ENCODE measurements at regions not wholly inside any gene's neighbourhood (a gene's known extent, or its start where the extent isn't known, plus 50 kb on each side); places are given as distances from the start of the nearest gene placed in this dataset.

DNA sequence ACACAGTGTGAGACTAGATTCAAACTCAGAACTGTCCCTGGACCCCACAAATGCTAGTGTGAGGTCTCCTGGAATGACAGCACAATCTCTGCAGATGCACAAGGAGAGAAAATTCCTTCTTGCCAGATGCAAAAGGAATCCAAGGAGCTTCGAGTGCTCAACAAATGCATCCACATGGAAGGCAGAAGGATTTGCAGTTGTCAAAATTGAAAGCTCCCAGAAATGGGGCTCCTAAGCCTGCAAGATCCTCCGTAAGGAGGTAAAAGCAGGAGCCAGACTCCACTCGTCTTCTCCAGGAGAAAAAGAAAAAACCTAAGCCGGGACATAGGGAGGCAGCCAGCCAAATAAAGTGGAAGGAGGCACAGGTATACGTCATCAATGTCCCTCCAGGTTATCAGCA, 355.0 kb upstream of the KLHL29 start:
- no peaks in the 10 kb centered on the region for H3K4me1 ChIP-seq
- H3K36me3 ChIP-seq = no peaks in the 10 kb centered on the region
- H3K27me3 ChIP-seq = peaks cover 0 to 12% of the 10 kb centered on the region in 2 donors
- H3K4me3 ChIP-seq = no peak overlapping the region
- no peaks in the 10 kb centered on the region for H3K9me3 ChIP-seq
- no peak overlapping the region for H3K27ac ChIP-seq
- DNase-seq (no peak), ATAC-seq (no peak)
- intact Hi-C loops (cut with DNase I) = no loop called here
- TF ChIP-seq CTCF (IDR thresholded peaks at IDR 0.05) = no peak

- no peaks in the 10 kb centered on the region for H3K27me3 ChIP-seq
Measured at GRCh38 chr2:23034996-23035395, 350.0 kb upstream of the KLHL29 start.

GRCh38 chr2:23036629-23037028, 348.4 kb upstream of the KLHL29 start:
- Histone ChIP-seq H3K4me3 (no peak overlapping the region), H3K27ac (no peak overlapping the region), H3K9me3 (no peaks in the 10 kb centered on the region), H3K4me1 (no peaks in the 10 kb centered on the region), H3K36me3 (no peaks in the 10 kb centered on the region), H3K27me3 (no peaks in the 10 kb centered on the region)
- intact Hi-C loops (cut with DNase I) = no loop called here
- no peak for ATAC-seq
- no peak for DNase-seq
- no peak for TF ChIP-seq CTCF (IDR thresholded peaks at IDR 0.05)

More at GRCh38 chr2:23034996-23035395, 350.0 kb upstream of the KLHL29 start:
- Histone ChIP-seq H3K4me3 (no peak overlapping the region), H3K4me1 (no peaks in the 10 kb centered on the region), H3K9me3 (no peaks in the 10 kb centered on the region), H3K36me3 (no peaks in the 10 kb centered on the region), H3K27ac (no peak overlapping the region)
- TF ChIP-seq CTCF (IDR thresholded peaks at IDR 0.05) = no peak
- no peak for DNase-seq
- no peak for ATAC-seq
- intact Hi-C loops (cut with DNase I) = no loop called here

GRCh38 chr2:23037596-23037995, 347.4 kb upstream of the KLHL29 start:
- H3K27ac ChIP-seq = no peak overlapping the region

DNA sequence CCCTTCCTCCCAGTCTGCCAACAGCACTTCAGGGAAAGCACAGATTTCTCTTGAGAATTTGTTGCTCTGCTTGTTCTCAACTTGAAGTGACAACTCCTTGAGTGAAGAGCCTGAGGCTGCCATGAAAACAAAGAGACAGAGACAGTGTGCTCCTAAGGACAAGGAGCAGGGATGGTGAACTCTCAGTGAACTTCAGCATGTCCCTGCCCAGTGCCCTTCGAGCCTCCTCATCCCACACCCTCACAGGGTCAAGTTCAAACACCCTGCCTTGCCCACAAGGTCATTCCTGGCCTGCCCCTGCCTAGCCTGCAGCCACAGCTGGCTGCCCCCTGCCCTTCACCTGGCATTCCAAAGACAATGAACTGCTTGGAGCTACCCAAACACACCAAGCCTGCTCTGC, 343.5 kb upstream of the KLHL29 start:
- H3K9me3 ChIP-seq = no peaks in the 10 kb centered on the region
- no peak for TF ChIP-seq CTCF (IDR thresholded peaks at IDR 0.05)
- no peaks in the 10 kb centered on the region for H3K36me3 ChIP-seq
- ATAC-seq (peak; percentile 28), DNase-seq (no peak)
- H3K4me3 ChIP-seq = no peak overlapping the region
- H3K4me1 ChIP-seq = no peaks in the 10 kb centered on the region
- H3K27me3 ChIP-seq = no peaks in the 10 kb centered on the region
- intact Hi-C loops (cut with DNase I) = no loop called here
- no peak overlapping the region for H3K27ac ChIP-seq

More at GRCh38 chr2:23037596-23037995, 347.4 kb upstream of the KLHL29 start:
- no peak for DNase-seq
- H3K36me3 ChIP-seq = no peaks in the 10 kb centered on the region
- H3K9me3 ChIP-seq = no peaks in the 10 kb centered on the region
- no peak overlapping the region for H3K4me3 ChIP-seq
- no peaks in the 10 kb centered on the region for H3K27me3 ChIP-seq
- H3K4me1 ChIP-seq = no peaks in the 10 kb centered on the region
- no peak for TF ChIP-seq CTCF (IDR thresholded peaks at IDR 0.05)
- no peak for ATAC-seq
- intact Hi-C loops (cut with DNase I) = no loop called here
